ENCODE measurements at regions not wholly inside any gene's neighbourhood (a gene's known extent, or its start where the extent isn't known, plus 50 kb on each side); places are given as distances from the start of the nearest gene placed in this dataset.

- Histone ChIP-seq H3K4me3 (no peak overlapping the region), H3K27me3 (no peaks in the 10 kb centered on the region), H3K36me3 (no peaks in the 10 kb centered on the region), H3K4me1 (ENCODE audit: low read depth) (peaks cover 9% of the 10 kb centered on the region), H3K27ac (no peak overlapping the region), H3K9me3 (ENCODE audit: low read depth) (no peaks in the 10 kb centered on the region)
- DNase-seq (ENCODE audit: low read depth in 1 of 2, low spot score in 1 of 2): no peak
- TF ChIP-seq, protein P1, sequence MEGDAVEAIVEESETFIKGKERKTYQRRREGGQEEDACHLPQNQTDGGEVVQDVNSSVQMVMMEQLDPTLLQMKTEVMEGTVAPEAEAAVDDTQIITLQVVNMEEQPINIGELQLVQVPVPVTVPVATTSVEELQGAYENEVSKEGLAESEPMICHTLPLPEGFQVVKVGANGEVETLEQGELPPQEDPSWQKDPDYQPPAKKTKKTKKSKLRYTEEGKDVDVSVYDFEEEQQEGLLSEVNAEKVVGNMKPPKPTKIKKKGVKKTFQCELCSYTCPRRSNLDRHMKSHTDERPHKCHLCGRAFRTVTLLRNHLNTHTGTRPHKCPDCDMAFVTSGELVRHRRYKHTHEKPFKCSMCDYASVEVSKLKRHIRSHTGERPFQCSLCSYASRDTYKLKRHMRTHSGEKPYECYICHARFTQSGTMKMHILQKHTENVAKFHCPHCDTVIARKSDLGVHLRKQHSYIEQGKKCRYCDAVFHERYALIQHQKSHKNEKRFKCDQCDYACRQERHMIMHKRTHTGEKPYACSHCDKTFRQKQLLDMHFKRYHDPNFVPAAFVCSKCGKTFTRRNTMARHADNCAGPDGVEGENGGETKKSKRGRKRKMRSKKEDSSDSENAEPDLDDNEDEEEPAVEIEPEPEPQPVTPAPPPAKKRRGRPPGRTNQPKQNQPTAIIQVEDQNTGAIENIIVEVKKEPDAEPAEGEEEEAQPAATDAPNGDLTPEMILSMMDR (IDR thresholded peaks at IDR 0.05; ENCODE audit: low read depth, low read length): no peak
Measured at GRCh38 chr14:38836539-38836938, 266.5 kb downstream of the SEC23A start.

- TF ChIP-seq, protein P1 (IDR thresholded peaks at IDR 0.05; ENCODE audit: low read depth, low read length): no peak
- H3K4me3 ChIP-seq: no peak overlapping the region
- DNase-seq (ENCODE audit: low read depth in 1 of 2, low spot score in 1 of 2): no peak
- H3K36me3 ChIP-seq: no peaks in the 10 kb centered on the region
- no peak overlapping the region for H3K27ac ChIP-seq
- no peaks in the 10 kb centered on the region for H3K27me3 ChIP-seq
- H3K4me1 ChIP-seq (ENCODE audit: low read depth): peaks cover 9% of the 10 kb centered on the region
- no peaks in the 10 kb centered on the region for H3K9me3 ChIP-seq (ENCODE audit: low read depth)
Measured at GRCh38 chr14:38835874-38836273, 267.2 kb downstream of the SEC23A start.

- peaks cover 9% of the 10 kb centered on the region for H3K4me1 ChIP-seq (ENCODE audit: low read depth)
- no peaks in the 10 kb centered on the region for H3K27me3 ChIP-seq
- H3K27ac ChIP-seq: no peak overlapping the region
- no peak overlapping the region for H3K4me3 ChIP-seq
- TF ChIP-seq, protein P1 (IDR thresholded peaks at IDR 0.05; ENCODE audit: low read depth, low read length): no peak
- no peaks in the 10 kb centered on the region for H3K9me3 ChIP-seq (ENCODE audit: low read depth)
- DNase-seq (ENCODE audit: low read depth in 1 of 2, low spot score in 1 of 2): no peak
- no peaks in the 10 kb centered on the region for H3K36me3 ChIP-seq
Measured at GRCh38 chr14:38828183-38828827, 274.7 kb downstream of the SEC23A start.

DNA sequence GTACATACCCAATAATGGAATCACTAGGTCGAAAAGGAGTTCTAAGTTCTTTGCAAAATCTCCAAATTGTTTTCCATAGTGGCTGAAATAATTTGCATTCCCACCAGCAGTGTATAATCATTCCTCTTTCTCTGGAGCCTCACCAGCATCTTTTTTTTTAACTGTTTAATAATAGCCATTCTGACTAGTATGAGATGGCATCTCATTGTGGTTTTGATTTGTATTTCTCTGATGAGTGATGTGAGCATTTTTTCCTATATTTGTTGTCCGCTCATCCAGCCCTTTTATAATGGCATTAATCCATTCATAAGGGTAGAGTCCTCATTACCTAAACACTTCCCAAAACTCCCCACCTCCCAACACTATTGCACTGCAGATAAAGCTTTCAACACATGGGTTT is 278.3 kb downstream of the SEC23A start:
- TF ChIP-seq, protein P1 (IDR thresholded peaks at IDR 0.05; ENCODE audit: low read depth, low read length): no peak
- H3K9me3 ChIP-seq (ENCODE audit: low read depth): no peaks in the 10 kb centered on the region
- no peak for DNase-seq (ENCODE audit: low read depth in 1 of 2, low spot score in 1 of 2)
- no peak overlapping the region for H3K27ac ChIP-seq
- no peaks in the 10 kb centered on the region for H3K27me3 ChIP-seq
- no peak overlapping the region for H3K4me3 ChIP-seq
- no peaks in the 10 kb centered on the region for H3K36me3 ChIP-seq
- H3K4me1 ChIP-seq (ENCODE audit: low read depth): peaks cover 6% of the 10 kb centered on the region

GRCh38 chr14:38818555-38818954 is 284.5 kb downstream of the SEC23A start:
- Histone ChIP-seq H3K4me1 (ENCODE audit: low read depth) (no peaks in the 10 kb centered on the region), H3K4me3 (no peak overlapping the region), H3K9me3 (ENCODE audit: low read depth) (no peaks in the 10 kb centered on the region), H3K36me3 (no peaks in the 10 kb centered on the region), H3K27me3 (no peaks in the 10 kb centered on the region), H3K27ac (no peak overlapping the region)
- TF ChIP-seq, protein P1 (IDR thresholded peaks at IDR 0.05; ENCODE audit: low read depth, low read length): no peak
- DNase-seq (ENCODE audit: low read depth in 1 of 2, low spot score in 1 of 2): no peak
